Glomerular visceral epithelial cell (primary cell): ENCODE measurements at regions not wholly inside any gene's neighbourhood (a gene's known extent, or its start where the extent isn't known, plus 50 kb on each side); places are given as distances from the start of the nearest gene placed in this dataset.

Experiments used
- DNase-seq: peaks from one replicate; pipeline ENCODE4 v3.0.0-alpha.2; 2016; ENCODE audit errors: extremely low spot score

DNA sequence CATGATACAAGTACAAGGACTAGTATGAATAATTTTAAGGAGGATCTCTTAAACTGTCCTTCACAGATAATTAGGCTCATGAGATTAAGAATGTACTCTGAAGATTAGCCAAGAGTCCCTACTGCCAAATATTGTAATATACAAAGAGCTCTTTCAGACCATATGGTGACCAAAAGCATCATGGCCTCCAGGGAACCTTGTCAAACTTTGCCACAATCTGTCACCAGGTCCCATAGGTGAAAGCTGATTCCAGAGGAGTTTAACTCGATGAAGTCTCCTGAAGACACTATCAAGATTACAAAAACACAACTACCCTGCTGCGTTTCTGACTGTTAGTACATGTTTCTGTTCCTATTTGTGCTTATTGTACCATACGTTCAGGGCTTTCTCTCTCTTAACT, 395.4 kb upstream of the ITGA1 start:
- DNase-seq, result no peak

DNA sequence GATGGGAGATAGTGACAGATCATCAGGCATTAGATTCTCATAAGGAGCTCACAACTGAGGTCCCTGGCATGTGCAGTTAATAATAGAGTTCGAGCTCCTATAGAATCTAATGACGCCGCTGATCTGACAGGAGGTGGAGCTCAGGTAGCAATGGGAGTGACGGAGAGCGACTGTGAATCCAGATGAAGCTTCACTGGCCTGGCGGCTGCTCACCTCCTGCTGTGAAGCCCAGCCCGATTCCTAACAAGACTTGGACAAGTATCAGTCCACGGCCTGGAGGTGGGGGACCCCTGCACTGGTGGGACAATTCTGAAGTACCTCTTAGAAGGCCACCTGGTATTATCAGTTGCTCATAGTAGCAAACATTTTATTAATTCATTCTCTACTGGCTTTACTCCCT, 377.9 kb upstream of the ITGA1 start:
- no peak for DNase-seq

DNA sequence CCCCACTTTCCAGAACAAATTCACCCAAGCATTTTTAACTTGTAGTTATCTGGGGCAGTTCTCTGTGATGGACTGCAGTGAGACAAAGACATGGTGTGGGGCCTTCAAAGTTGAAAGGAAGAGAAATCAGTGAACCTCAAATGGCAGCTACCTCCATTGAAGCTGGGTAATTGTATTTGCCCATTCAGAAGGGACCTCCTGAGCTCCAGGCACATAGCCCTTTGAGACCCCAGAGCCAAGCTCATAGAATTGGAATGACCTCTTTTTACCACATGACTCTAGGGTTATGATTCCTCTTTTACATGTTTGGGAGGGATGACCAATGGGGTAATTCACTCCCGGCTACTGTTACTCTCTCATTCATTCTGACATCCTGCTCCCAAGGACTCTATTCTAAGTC, 368.4 kb upstream of the ITGA1 start:
- DNase-seq, result no peak

DNA sequence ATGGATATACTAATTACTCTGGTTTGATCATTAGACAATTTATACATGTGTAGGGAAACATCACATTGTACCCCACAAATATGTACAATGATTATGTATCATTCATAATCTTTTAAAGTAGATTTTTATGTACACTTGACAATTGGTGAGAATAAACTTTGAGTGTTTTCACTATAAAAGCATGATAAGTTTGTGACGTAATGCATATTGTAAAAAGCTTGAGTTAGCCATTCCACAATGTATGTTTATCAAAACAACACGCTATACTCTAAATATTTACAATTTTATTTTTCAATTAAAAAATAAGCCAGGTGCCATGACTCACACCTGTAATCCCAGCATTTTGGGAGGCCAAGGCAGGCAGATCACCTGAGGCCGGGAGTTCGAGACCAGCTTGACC, 360.1 kb upstream of the ITGA1 start:
- no peak for DNase-seq

DNA sequence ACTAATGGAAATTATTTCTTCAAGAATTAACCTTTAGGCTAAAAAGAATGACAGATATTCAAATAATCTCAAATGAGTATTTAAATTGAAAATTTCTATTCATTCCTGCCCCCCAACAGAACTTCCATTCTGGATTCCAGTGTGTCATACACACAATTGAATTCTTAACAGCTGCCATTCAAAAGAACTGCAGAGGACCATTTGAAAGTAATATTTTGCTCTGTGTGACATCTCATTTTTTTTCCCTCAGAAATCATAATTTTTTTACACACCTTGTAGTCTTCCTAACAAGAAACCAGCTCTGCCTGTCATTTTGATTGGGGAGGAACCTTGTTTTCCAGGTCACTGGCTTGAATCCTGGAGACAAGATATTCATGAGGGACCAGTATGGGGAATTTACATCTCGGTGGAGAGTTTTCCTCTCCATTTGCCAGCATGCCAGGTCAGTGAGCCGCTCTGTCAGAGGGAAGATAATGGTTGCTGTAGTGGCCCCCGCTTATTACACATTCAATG, 358.7 kb upstream of the ITGA1 start:
- DNase-seq, result no peak

DNA sequence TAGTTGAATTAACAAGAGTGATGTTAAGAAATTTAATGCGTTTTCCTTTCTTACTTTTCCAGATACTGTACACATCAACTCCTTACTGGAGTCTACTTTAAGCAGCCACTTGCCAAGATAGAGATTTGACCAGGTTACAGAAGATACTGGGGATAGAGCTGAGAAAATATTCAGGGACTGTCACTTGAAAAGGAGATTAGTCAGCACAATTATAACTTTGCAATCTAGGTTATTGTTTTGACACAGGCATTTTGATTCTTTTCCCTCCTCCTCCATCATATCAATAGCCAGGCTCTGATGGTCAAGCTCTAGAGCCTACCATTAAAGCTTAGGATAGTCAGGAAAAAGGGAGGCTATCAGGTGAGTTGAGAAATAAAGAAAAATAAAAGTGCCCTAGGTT, 345.9 kb upstream of the ITGA1 start:
- DNase-seq, result no peak

DNA sequence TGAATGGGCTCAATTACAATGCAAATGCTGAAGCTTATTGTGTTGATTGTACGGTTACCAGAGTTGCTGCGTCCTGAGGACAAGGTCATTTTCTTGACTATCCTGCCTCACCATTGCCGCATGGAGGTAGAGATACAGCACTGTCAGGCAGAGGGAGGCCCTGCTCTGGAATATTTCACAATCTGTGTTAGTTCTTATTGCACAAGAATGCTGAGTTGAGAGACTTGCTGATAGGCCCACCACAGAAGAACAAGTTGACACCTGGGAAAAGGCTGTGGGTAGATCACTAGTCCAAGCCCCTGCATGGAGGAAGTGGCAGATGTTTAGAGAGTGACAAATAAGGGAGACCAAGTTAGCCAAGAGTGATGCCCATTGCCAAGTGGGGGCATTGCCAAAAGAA, 344.5 kb upstream of the ITGA1 start:
- no peak for DNase-seq

DNA sequence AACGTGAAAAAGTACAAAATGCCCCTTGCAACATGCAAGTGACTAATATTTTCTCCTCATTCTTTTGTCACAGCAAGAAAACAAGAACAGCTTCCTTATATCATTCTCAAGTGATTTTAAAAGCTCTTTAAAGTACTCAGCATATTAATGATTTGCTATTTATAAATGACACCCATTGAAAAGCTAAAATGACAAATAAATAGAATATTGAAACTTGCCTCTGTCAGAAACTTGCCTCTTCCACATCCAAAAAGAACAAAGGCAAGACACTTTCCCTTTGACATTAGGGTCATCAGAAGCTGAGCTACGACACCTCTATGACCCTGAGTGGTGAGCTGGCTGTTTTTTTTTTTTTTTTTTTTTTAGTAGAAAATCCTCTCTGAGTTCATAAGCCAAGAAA, 339.6 kb upstream of the ITGA1 start:
- no peak for DNase-seq

DNA sequence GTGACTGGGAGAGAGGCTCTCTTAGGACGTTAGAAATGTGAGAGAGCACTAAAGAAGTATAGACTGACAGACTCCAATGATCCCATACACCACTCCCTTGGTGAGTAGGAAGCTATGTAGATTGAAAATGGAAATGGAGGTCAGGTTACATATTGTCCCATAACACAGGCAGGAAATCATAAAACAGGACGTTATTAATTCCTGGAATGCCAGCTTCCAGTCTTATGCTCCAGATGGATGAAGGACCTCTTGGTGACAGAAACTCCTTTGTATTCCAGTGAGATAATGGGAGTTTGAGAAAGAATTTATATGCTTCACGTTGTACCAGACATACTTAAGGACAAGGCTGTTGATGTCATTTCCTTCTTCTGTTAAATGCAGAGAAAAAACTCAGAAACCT, 338.2 kb upstream of the ITGA1 start:
- DNase-seq, result no peak

DNA sequence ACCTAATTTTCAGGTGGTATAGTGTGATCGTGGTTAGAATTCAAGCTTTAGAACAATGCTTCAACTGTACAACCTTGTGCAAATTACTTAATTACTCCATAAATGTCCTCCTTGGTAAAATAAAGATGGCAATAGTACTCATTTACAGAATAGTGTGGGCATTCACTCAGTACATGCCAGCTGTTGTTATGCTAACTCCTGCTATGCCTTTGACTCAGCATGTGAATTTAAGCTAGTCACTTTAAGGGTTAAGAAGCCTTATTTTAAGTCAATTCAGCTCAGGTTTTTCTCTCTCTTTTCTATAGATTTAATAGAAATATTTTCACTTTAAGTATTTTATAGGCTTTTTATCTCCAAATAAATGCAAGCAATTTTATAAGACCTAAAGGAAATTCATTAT, 335.6 kb upstream of the ITGA1 start:
- DNase-seq, result no peak

DNA sequence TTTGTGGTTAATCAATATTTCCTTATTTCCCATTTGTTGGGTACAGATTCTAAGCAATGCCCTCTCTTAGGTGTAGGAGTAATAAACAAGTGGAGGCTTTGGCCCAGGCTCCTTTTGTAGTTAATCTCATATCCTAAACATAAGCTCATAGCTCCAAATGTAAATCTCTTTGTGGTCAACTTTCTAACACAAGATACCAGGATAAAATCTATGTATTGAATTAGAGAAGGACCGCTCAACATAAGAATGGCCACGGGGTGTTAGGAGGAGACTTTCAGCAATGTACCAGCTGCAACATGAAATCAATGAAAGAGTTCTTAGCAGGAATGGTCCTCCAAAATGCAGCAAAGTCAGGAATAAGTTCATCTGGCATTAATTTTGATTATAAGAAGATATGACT, 334.5 kb upstream of the ITGA1 start:
- no peak for DNase-seq

DNA sequence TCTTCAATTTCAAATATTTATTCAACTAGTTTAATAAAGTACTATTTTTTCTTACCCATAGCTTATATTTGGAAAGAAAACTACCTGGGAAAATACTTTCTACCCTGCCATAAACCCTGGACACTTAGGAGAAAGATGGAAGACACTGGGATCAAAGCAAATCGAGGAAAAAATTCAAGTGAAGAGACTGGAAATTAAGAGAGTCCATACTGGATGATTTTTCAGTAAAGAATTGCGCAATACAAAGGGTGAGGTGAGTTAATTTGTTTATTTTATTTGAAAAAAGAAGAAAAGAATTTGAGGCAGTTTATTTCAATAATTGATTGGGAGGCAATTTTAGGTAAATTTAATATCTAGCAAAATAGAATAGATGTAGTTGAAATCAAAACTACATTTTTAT, 331.8 kb upstream of the ITGA1 start:
- no peak for DNase-seq

DNA sequence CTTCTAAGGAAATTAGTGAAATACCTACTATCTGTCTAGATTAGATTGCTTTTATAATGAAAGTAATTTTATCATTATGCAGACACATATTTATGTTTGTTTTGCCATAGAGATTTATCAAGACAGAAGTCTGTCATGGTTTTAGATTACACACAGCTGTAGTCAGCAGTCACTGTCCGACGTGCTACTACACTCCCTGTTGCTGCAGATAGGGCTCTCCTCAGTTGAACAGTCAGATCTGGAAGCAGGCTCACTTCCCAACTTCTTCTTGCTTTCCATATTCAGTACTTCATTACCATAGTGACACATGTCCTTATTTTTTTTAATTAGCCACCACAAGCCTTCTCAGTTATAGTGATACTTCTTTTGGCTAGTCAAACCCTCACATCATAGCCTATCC, 329.9 kb upstream of the ITGA1 start:
- no peak for DNase-seq

DNA sequence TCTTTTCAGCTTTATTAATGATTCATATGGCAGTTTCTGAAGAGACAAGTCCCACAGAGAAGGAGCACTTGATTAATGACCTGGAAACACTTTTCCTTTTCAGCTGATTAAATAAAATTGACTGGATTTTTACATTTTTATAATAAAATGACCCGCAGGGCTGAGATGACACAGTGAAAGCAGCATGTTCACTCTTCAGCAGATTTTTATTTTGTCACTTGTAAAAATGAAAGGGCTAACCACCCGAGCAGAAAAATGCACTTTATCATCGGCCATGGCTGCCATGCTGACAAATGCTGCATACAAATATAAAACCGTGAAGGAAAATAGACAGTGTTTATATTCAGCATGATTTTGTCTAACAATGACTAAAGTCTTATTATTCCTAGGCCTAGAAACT, 321.6 kb upstream of the ITGA1 start:
- no peak for DNase-seq

DNA sequence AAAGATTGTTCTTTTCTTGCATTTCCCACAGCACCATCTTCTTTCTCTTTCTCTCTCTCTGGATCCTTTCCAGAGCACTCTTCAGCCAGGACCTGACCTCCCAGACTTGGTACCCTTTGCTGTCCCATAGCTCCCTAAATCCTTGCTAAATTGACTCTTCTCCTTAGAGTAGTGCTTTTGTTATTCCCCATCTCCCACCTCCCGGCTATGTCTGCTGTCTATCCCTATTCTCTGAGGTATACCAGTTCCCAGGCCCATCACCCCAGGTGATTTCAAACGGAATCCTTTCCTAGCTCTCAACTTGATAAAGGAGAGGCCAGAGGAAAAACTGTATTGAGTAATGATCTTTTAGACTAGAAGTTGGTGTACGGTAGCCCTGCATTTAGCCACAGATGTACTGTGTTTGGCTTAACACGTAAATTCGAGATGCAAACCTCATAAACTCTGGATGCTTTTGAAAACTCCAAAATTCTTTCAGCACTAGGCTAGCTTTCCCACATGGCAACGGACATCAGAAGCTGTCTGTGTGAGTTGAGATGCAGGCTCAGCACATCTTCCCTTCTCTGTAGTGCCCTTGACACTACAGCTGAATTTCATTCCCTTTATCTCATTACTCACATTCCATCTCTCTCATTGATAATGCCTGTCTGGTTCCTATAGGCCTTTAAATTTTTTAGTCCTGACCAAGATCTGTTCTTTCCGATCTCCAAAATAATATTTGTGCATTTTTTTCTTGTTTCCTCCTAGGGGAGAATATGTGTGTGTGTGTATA, 320.8 kb upstream of the ITGA1 start:
- DNase-seq, result no peak

DNA sequence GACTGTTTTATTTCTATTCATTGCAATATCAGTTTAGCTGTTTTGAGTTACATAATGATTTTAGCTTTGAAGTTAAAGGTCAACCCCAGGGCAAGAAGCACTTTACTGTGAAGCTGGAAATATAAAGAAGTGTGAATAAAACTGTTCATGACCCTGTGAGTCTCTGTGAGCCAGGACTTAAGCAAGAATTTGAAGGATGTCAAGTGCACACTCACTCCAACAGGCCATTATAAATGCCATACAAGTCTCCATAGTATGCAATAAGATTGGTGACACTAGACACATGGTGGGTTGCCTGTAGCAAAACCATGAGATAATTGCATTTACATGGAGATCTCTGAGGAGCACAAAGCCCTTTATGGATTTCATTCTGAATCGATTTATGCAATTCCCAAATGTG, 318.7 kb upstream of the ITGA1 start:
- DNase-seq, result no peak

DNA sequence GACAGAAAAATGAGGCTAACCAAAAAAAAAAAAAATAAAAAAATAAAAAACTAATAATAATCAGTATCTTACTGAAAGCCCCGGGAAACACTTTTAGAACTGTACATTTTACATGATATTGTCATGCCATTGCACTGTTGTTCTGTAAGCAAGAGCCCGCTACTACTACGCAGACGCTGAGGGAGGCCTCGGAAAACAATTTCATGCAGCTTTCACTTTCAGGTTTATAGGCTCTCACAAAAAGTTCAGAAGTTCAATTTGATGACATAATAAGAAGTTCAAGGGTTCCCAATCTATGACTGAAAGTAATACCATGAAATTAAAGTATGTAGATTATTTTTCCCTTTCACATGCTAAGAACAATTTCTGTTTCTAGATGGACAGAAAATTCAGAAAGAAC, 318.3 kb upstream of the ITGA1 start:
- no peak for DNase-seq

DNA sequence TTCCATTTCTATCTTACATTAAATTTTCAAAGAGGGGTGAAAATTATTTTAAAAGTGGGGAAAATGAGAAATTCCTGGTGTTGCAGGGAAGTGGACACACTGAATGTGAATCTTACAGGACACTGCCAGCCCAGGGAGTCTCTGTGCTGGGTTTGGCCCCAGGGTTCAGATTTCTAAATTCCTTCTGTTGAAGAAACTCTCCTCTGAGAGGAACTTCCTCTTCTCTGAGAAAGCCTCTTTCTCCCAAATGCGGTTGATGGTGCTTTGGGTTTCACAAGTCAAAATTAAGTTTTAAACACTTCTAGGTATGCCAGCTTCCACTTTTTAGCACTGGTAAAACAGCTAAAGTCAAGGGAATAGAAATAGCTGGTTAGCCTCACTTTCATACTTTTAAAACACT, 317.9 kb upstream of the ITGA1 start:
- no peak for DNase-seq

DNA sequence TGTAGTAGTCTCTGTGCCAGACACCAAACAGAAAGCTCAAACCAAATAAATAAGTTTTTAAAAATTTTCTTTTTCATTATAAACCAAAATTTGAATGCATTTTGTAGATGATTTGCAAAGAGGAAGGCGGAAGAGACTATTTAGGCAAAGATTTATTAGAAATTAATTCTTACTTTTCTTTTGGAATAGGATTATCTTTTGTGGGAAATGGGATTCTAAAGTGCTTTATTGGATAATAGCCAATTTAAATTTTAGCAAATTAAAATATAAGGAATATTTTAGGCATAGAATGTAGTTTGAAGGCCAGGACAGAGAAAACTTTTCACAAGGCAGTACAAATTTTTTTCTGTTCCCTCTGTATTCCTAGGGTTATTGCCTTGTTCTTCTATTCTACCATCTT, 311.4 kb upstream of the ITGA1 start:
- no peak for DNase-seq

DNA sequence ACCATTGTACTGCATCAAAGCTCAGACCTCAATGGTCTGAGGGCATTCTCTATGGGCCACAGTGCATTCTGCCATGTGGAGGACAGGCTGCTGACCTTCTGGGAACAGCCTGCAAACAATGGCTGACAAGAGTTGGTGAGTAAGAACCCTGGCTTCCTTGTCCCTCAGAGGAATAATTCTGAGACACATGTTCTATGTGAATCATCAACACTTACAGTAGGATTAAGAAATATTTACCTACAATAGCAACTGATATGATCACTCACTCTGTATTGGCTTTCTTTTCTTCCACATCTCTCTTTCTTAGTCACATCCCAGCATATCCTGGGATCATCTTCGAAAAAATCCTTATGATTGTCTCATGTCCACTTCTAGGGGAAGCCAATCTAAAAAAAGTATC, 306.5 kb upstream of the ITGA1 start:
- DNase-seq, result no peak

DNA sequence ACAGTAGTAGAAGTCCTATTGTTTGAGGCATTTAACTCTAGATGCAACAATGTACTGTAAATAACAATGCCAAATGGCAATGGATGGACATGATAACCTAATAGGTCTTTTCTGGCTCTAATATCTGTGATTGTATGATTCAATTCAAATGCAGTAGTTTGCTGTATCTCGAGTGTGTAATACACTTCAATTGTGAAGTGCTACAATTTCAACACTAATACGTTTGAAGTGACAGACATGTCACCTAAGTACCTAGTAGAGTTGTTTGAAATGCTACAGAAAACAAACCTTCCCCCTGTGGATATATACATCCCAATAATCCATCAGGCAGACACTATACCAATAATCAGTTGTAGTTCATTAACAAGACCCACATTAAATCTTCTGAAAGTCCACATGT, 305.9 kb upstream of the ITGA1 start:
- DNase-seq, result no peak

DNA sequence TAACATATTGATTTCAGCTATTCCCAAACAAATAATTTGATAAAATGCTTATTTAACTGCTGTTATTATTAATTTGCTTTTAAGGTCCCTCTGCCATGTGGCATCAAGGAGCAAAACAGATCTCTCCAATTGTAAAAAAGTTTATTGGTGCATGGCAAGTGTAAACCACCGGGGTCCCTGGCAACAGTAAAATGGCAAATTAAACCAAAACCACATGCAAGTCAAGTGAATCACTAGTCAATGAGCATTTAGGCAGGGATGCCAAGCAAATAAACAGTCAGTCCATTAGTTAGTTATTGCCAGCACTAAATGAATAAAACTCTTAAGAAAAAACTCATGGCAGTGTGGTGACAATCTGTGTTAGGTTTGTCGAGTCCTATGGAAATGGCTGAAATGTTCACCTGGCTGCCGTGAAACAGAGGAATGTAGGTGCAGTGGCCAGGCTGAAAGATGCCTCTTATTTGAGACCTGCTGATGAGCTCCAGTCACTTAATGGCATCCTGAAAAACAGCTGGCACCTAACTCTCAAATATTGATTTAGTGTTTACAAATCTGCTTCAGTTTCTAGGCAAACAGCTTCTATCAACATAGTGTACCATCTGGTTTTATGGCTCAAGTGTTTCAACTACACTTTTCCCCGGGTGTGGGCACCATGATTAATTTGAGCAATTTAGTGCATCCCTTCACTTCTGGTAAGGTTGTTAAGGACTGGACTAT, 296.5 kb upstream of the ITGA1 start:
- DNase-seq, result no peak

DNA sequence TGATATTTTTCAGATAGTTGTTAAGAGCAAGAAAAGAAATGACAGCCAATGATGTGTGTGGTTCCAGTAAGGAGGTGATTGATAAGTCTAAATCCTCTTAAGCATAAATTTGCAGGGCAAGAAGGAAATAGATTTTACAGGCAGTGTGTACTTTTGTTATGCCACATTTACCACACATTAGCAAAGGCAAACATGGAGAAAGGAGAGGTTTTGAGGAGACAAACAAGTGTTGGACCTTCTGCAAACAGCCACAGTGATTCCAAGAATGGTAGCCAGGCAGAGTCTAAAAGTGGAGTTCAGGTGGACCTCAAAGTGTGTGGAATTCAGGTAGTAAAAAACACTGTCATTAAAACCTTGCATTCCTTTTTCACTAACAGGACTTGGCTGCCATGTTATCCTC, 295.9 kb upstream of the ITGA1 start:
- no peak for DNase-seq
